SJSA1 (cell line): ENCODE measurements at regions not wholly inside any gene's neighbourhood (a gene's known extent, or its start where the extent isn't known, plus 50 kb on each side); places are given as distances from the start of the nearest gene placed in this dataset.
"Not testable (repeated sequence)": the region's sequence is repeated elsewhere in the genome, so short reads cannot be mapped to it uniquely, and the experiment has no call there.

Source experiments
- DNase-seq, 2 experiments: peaks; one replicate each; pipeline ENCODE4 v3.0.0-alpha.2; 2015 to 2020; ENCODE audit warnings: low spot score in 2 of 2, low read depth in 1 of 2
- H3K27ac ChIP-seq: fragments of 250-450 bp; sonication (Bioruptor Pico); 2 replicates; pipeline ENCODE4 v1.5.1; 2020; ENCODE audit warnings: mild to moderate bottlenecking, moderate library complexity
- H3K27me3 ChIP-seq: fragments of 250-450 bp; sonication (Bioruptor Pico); replicated peaks from 2 replicates; pipeline ENCODE4 v1.5.1; 2020; ENCODE audit warnings: mild to moderate bottlenecking, moderate library complexity
- H3K36me3 ChIP-seq: fragments of 250-450 bp; sonication (Bioruptor Pico); 2 replicates; pipeline ENCODE4 v1.5.1; 2020; ENCODE audit warnings: mild to moderate bottlenecking
- H3K4me1 ChIP-seq: fragments of 250-450 bp; sonication (Bioruptor Pico); replicated peaks from 2 replicates; pipeline ENCODE4 v1.6.1; 2021; ENCODE audit warnings: mild to moderate bottlenecking
- H3K4me3 ChIP-seq: fragments of 250-450 bp; sonication (Bioruptor Pico); 2 replicates; pipeline ENCODE4 v1.5.1; 2020; ENCODE audit warnings: mild to moderate bottlenecking
- H3K9me3 ChIP-seq: fragments of 250-450 bp; sonication (Bioruptor Pico); replicated peaks from 2 replicates; pipeline ENCODE4 v1.5.1; 2020; ENCODE audit warnings: mild to moderate bottlenecking

GRCh38 chr5:154647114-154647760 lies 107.9 kb upstream of the LARP1 start:
- Histone ChIP-seq H3K4me1 (no peaks in the 10 kb centered on the region), H3K27ac (no peak overlapping the region), H3K36me3 (no peaks in the 10 kb centered on the region), H3K9me3 (no peaks in the 10 kb centered on the region), H3K4me3 (no peak overlapping the region), H3K27me3 (peaks cover 5% of the 10 kb centered on the region; the same call in 1 of the 2 replicates)
- no peak for DNase-seq

- no peaks in the 10 kb centered on the region for H3K9me3 ChIP-seq
- H3K27ac ChIP-seq = no peak overlapping the region
- H3K4me1 ChIP-seq = no peaks in the 10 kb centered on the region
- no peak overlapping the region for H3K4me3 ChIP-seq
- H3K27me3 ChIP-seq = peaks cover 5% of the 10 kb centered on the region; the same call in 1 of the 2 replicates
- no peak for DNase-seq
- H3K36me3 ChIP-seq = no peaks in the 10 kb centered on the region
Observed at GRCh38 chr5:154646745-154647113, 108.4 kb upstream of the LARP1 start.

DNA sequence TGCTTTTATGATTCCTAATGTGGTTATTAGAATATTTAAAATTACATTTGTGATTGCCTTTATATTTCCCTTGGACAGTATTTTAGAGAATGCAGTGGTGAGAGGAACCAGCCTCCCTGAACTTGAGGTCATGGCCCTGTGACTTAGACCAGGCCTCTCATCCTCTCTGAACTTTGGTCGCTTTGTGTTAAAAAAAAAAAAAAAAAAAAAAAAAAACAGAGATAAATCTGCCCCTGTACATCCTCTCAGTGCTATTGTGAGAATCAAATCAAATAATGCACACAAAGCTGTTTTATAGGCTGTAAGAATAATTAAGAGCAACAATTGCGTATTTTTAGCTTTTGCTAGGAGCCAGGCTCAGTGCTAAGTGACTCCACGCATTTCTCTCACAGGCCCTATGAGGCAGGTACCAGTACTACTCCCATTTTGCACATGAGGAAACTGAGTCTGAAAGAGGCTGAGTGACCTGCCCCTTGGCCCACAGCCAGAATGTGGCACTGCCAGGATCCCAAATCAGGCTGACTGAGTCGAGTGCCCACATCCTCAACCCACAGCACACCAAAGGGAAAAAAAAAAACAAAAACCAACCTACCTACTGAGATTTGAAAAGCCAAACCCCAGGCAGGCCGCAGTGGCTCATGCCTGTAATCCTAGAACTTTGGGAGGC lies 110.3 kb upstream of the LARP1 start:
- no peak overlapping the region for H3K4me3 ChIP-seq
- no peak for DNase-seq
- no peak overlapping the region for H3K27ac ChIP-seq
- H3K9me3 ChIP-seq = no peaks in the 10 kb centered on the region
- no peaks in the 10 kb centered on the region for H3K36me3 ChIP-seq
- H3K4me1 ChIP-seq = no peaks in the 10 kb centered on the region
- H3K27me3 ChIP-seq = peaks cover 7% of the 10 kb centered on the region

DNA sequence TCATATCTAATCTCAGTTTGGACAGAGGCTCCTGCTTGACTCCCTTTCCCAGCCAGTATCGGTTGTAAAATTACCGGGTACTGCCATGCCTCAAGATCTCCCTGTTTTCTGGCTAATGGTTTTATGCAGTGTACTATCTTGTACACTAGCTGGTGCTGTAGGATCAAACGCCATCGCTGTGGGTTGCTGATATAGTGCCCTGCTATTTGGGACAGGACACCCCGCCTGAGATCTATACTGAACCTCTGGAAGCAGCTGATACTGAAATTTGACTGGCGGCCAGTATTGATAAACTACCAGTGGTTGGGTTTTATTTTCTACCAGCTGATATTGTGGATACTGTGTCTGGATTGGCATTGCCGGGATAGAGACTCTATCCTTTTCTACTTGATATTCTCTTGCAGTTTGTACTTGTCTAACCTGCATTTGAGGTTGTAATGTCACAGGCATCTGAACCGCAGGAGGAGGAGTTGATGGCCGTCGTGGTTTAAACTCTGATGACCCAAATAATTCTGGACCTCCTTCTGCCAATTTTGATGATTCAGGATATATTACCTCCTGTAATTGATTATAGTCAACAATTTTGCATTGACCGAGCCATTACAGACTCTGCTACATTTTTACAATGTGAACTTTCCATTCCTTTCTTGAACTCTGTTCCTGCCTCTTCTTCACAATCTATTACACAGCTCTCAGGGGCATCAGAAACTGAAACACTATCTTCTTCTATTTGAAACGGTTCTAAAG lies 112.5 kb upstream of the LARP1 start:
- Histone ChIP-seq H3K27me3 (peaks cover 7% of the 10 kb centered on the region), H3K4me1 (no peaks in the 10 kb centered on the region), H3K9me3 (no peaks in the 10 kb centered on the region), H3K36me3 (no peaks in the 10 kb centered on the region), H3K27ac (no peak overlapping the region), H3K4me3 (no peak overlapping the region)
- peak in 1 of 2 experiments; percentile 42 for DNase-seq

DNA sequence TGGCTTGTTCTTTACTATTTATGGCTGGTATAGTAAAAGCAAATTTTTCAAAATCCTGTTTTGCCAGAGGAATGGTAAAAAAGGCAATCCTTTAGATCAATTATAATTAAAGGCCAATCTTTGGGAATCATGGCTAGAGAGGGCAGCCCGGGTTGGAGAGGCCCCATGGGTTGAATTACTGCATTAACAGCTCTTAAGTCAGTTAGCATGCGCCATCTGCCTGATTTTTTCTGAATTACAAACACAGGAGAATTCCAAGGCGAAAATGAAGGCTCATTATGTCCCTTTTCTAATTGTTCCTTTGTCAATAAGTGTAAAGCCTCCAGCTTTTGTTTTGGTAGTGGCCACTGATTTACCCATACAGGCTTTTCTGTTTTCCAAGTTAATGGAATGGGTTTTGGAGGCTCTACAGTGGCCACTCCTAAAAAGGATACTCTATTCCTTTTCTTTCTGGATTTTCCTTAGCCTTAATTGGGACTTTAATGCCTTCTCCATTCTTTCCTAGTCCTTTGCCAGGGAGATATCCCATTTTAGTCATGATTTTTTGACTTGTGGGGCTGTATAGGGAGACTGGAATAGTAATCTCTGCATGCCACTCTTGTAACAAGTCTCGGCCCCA lies 114.9 kb upstream of the LARP1 start:
- H3K4me1 ChIP-seq, H3K9me3 ChIP-seq, H3K4me3 ChIP-seq, H3K36me3 ChIP-seq, DNase-seq, H3K27me3 ChIP-seq, H3K27ac ChIP-seq: not testable (repeated sequence)

DNA sequence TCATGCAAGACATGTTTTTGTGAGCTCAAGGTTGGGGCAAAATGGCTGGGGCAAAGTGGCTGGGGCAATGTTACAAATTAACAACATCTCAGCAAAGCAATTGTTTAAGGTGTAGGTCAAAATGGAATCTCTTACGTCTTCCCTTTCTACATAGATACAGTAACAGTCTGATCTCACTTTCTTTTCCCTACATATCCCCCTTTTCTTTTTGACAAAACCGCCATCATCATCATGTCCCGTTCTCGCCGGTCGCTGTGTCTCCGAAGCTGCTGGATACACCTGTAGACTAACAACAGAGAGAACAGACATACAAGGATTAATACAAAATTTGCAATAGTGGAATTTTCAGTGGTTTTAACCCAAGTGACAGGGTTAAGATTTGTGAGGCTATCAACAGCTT lies 118.4 kb upstream of the LARP1 start:
- not testable (repeated sequence) for H3K9me3 ChIP-seq, H3K27me3 ChIP-seq, H3K27ac ChIP-seq, H3K4me1 ChIP-seq, H3K4me3 ChIP-seq, H3K36me3 ChIP-seq, DNase-seq

- H3K4me3 ChIP-seq, H3K9me3 ChIP-seq, H3K4me1 ChIP-seq, H3K27me3 ChIP-seq, DNase-seq, H3K27ac ChIP-seq, H3K36me3 ChIP-seq: not testable (repeated sequence)
Observed at GRCh38 chr5:154636271-154636670, 118.9 kb upstream of the LARP1 start.

DNA sequence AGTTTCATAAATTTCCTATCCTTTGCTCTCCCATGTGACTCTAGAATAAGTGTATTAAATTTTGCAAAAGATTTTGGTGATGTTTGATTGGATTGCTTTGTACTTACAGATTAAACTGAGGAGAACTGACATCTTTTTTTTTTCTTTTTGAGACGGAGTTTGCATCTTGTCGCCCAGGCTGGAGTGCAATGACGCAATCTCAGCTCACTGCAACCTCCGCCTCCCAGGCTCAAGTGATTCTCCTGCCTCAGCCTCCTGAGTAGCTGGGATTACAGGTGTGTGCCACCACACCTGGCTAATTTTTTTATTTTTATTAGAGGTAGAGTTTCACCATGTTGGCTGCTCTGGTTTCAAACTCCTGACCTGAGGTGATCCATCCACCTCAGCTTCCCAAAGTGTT lies 121.4 kb upstream of the LARP1 start:
- H3K27me3 ChIP-seq = not testable (repeated sequence)

GRCh38 chr5:154631141-154631540 lies 124.0 kb upstream of the LARP1 start:
- Histone ChIP-seq H3K4me3 (no peak overlapping the region), H3K27ac (no peak overlapping the region), H3K27me3 (peaks cover 2% of the 10 kb centered on the region; the same call in 1 of the 2 replicates), H3K36me3 (no peaks in the 10 kb centered on the region), H3K9me3 (no peaks in the 10 kb centered on the region), H3K4me1 (no peaks in the 10 kb centered on the region)
- DNase-seq = no peak

More for the DNA sequence above, 121.4 kb upstream of the LARP1 start:
- not testable (repeated sequence) for H3K4me1 ChIP-seq, H3K4me3 ChIP-seq, H3K9me3 ChIP-seq, H3K36me3 ChIP-seq, DNase-seq, H3K27ac ChIP-seq

- H3K36me3 ChIP-seq = no peaks in the 10 kb centered on the region
- no peaks in the 10 kb centered on the region for H3K9me3 ChIP-seq
- peaks cover 2% of the 10 kb centered on the region; the same call in 1 of the 2 replicates for H3K27me3 ChIP-seq
- H3K27ac ChIP-seq = no peak overlapping the region
- DNase-seq = no peak
- H3K4me3 ChIP-seq = no peak overlapping the region
- H3K4me1 ChIP-seq = no peaks in the 10 kb centered on the region
Observed at GRCh38 chr5:154630410-154630809, 124.8 kb upstream of the LARP1 start.

DNA sequence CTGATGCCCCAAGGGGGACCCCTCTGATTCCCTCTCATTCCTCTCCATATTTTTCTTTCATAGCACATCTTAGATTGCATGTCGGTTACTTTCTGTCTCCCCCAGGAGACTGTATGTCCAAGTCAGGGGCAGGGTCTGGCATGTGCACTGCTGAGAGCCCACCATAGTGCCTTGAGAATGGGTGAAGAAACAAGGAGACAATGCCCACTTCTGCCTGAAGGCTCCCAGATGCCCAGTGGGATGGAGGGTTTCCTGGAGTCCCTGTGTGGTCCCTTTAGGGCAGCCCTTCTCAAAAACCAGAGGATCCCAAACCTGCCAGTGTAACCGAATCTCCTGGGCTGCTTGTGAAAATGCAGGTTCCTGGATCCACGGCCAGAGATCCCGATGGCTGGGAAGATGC lies 126.5 kb upstream of the LARP1 start:
- H3K27me3 ChIP-seq = no peaks in the 10 kb centered on the region; the same call in 1 of the 2 replicates
- no peak for DNase-seq
- no peaks in the 10 kb centered on the region for H3K36me3 ChIP-seq
- no peaks in the 10 kb centered on the region for H3K4me1 ChIP-seq
- no peak overlapping the region for H3K4me3 ChIP-seq
- H3K9me3 ChIP-seq = no peaks in the 10 kb centered on the region
- no peak overlapping the region for H3K27ac ChIP-seq

DNA sequence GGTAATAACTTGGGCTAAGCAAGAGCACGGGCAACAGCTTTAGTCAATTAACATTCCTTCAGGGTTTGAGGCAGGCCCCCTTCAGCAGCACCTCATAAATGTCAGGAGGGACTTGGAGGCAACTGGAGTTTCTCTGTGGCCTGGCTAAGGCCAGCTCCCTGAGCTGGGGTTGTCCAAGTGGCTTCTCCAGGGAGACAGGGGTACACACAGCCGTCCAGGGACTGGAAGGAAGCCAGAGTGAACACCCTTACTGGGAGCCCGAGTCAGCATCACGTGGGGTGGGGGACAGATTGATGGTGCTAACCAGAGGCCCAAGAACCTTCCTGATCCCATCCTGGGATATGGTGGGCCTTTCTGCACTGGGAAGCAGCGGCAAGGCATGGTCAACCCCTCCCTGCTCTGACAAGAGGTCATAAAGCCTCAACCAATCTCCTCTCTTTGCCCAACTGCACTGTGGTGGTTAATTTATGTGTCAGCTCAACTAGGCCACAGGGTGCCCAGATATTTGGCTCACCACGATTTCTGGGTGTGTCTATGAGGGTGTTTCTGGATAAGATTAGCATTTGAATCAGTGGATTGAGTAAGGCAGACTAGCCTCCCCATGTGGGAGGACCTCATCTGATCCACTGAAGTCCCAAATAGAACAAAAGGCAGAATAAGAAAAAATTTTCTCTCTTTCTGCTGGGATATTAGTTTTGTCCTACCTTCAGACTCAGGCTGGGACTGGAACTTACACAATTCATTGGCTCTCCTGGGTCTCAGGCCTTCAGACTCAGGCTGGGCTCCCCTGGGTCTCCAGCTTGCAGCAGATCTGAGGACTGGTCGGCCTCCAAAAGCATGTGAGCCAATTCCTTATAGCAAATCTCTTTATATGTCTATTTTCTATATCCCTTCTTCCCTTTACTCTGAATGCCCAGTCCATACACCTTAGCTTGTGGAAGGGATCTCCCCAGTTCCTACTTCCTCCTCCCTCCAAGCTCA lies 127.2 kb upstream of the LARP1 start:
- no peaks in the 10 kb centered on the region for H3K4me1 ChIP-seq
- H3K27ac ChIP-seq = no peak overlapping the region
- no peaks in the 10 kb centered on the region; the same call in 1 of the 2 replicates for H3K27me3 ChIP-seq
- no peaks in the 10 kb centered on the region for H3K36me3 ChIP-seq
- H3K4me3 ChIP-seq = no peak overlapping the region
- DNase-seq = no peak
- no peaks in the 10 kb centered on the region for H3K9me3 ChIP-seq
